ENCODE measurements at regions not wholly inside any gene's neighbourhood (a gene's known extent, or its start where the extent isn't known, plus 50 kb on each side); places are given as distances from the start of the nearest gene placed in this dataset.

DNA sequence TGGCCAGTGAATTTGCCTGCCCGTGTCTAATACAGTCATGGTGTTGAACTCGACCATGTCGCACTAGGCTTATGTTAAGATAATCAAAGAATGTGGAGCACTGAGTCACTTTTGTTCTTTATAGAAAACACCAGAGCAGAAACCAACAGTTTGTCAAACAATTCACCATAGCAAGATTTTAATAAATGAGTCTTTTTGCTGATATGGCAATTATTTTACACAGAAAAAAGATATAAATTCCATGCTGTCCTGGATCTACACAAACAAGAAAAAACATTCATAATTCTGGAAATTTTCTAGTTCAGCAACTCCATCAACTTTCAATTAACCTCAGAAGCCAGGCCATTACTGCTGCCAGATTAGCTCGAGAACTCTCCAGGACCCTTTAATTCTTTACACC lies 208.9 kb downstream of the ZNF608 start:
- Histone ChIP-seq H3K4me1 (ENCODE audit: control insufficient read depth, extremely low read depth, insufficient read depth, low read length) (no peaks in the 10 kb centered on the region), H3K9me3 (ENCODE audit: control insufficient read depth, low read depth, low read length) (no peaks in the 10 kb centered on the region), H3K4me3 (ENCODE audit: control insufficient read depth in 2 of 3, extremely low read depth in 1 of 3, insufficient read depth in 2 of 3, low read depth in 1 of 3, low read length in 3 of 3) (no peak overlapping the region), H3K9me1 (ENCODE audit: control insufficient read depth, extremely low read depth, insufficient read depth, low read length) (no peaks in the 10 kb centered on the region), H4K20me1 (ENCODE audit: control insufficient read depth, extremely low read depth, insufficient read depth, low read length) (no peaks in the 10 kb centered on the region), H3K9ac (ENCODE audit: control insufficient read depth, extremely low read depth, insufficient read depth, low read length) (no peak overlapping the region), H3K4me2 (ENCODE audit: control insufficient read depth, extremely low read depth, insufficient read depth, low read depth, low read length) (no peak overlapping the region), H3K27me3 (ENCODE audit: control insufficient read depth, extremely low read depth, insufficient read depth, low read length) (no peaks in the 10 kb centered on the region), H2AFZ (ENCODE audit: control insufficient read depth, low read length) (no peak overlapping the region), H3K36me3 (ENCODE audit: control insufficient read depth in 2 of 2, extremely low read depth in 1 of 2, insufficient read depth in 2 of 2, low read length in 2 of 2) (no peaks in the 10 kb centered on the region), H3K79me2 (ENCODE audit: control insufficient read depth, insufficient read depth, low read length) (no peaks in the 10 kb centered on the region), H3K27ac (ENCODE audit: control insufficient read depth, insufficient read depth, low read length) (no peak overlapping the region)
- FAIRE-seq (no peak), DNase-seq (ENCODE audit: low read depth, low spot score) (no peak)
- dilution Hi-C loops (cut with MboI; ENCODE audit: extremely low pct_ligation_motif_present, low sequenced_read_pairs): no loop called here
- TF ChIP-seq EZH2 (IDR thresholded peaks at IDR 0.05; ENCODE audit: low read length): no peak
- TF ChIP-seq, protein P1, sequence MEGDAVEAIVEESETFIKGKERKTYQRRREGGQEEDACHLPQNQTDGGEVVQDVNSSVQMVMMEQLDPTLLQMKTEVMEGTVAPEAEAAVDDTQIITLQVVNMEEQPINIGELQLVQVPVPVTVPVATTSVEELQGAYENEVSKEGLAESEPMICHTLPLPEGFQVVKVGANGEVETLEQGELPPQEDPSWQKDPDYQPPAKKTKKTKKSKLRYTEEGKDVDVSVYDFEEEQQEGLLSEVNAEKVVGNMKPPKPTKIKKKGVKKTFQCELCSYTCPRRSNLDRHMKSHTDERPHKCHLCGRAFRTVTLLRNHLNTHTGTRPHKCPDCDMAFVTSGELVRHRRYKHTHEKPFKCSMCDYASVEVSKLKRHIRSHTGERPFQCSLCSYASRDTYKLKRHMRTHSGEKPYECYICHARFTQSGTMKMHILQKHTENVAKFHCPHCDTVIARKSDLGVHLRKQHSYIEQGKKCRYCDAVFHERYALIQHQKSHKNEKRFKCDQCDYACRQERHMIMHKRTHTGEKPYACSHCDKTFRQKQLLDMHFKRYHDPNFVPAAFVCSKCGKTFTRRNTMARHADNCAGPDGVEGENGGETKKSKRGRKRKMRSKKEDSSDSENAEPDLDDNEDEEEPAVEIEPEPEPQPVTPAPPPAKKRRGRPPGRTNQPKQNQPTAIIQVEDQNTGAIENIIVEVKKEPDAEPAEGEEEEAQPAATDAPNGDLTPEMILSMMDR (optimal IDR thresholded peaks at IDR 0.05 in 1 of 3, IDR thresholded peaks at IDR 0.05 in 1 of 3, conservative IDR thresholded peaks at IDR 0.05 in 1 of 3; ENCODE audit: extremely low read depth in 1 of 3, insufficient read depth in 2 of 3, low read length in 3 of 3): no peak

GRCh38 chr5:124537107-124537506 lies 209.3 kb downstream of the ZNF608 start:
- Histone ChIP-seq H3K4me2 (ENCODE audit: control insufficient read depth, extremely low read depth, insufficient read depth, low read depth, low read length) (no peak overlapping the region), H3K4me1 (ENCODE audit: control insufficient read depth, extremely low read depth, insufficient read depth, low read length) (no peaks in the 10 kb centered on the region), H3K9ac (ENCODE audit: control insufficient read depth, extremely low read depth, insufficient read depth, low read length) (no peak overlapping the region), H3K79me2 (ENCODE audit: control insufficient read depth, insufficient read depth, low read length) (no peaks in the 10 kb centered on the region), H3K4me3 (ENCODE audit: control insufficient read depth in 2 of 3, extremely low read depth in 1 of 3, insufficient read depth in 2 of 3, low read depth in 1 of 3, low read length in 3 of 3) (no peak overlapping the region), H3K9me3 (ENCODE audit: control insufficient read depth, low read depth, low read length) (no peaks in the 10 kb centered on the region), H4K20me1 (ENCODE audit: control insufficient read depth, extremely low read depth, insufficient read depth, low read length) (no peaks in the 10 kb centered on the region), H3K36me3 (ENCODE audit: control insufficient read depth in 2 of 2, extremely low read depth in 1 of 2, insufficient read depth in 2 of 2, low read length in 2 of 2) (no peaks in the 10 kb centered on the region), H2AFZ (ENCODE audit: control insufficient read depth, low read length) (no peak overlapping the region), H3K27ac (ENCODE audit: control insufficient read depth, insufficient read depth, low read length) (no peak overlapping the region), H3K27me3 (ENCODE audit: control insufficient read depth, extremely low read depth, insufficient read depth, low read length) (no peaks in the 10 kb centered on the region), H3K9me1 (ENCODE audit: control insufficient read depth, extremely low read depth, insufficient read depth, low read length) (no peaks in the 10 kb centered on the region)
- FAIRE-seq (no peak), DNase-seq (ENCODE audit: low read depth, low spot score) (no peak)
- TF ChIP-seq EZH2 (IDR thresholded peaks at IDR 0.05; ENCODE audit: low read length): no peak
- TF ChIP-seq, protein P1 (optimal IDR thresholded peaks at IDR 0.05 in 1 of 3, IDR thresholded peaks at IDR 0.05 in 1 of 3, conservative IDR thresholded peaks at IDR 0.05 in 1 of 3; ENCODE audit: extremely low read depth in 1 of 3, insufficient read depth in 2 of 3, low read length in 3 of 3): no peak
- dilution Hi-C loops (cut with MboI; ENCODE audit: extremely low pct_ligation_motif_present, low sequenced_read_pairs): no loop called here

Data from keratinocyte (primary cell).